HG02623 (cell line): ENCODE measurements at regions not wholly inside any gene's neighbourhood (a gene's known extent, or its start where the extent isn't known, plus 50 kb on each side); places are given as distances from the start of the nearest gene placed in this dataset.

ENCODE experiments used
- ATAC-seq: cut with Tn5 transposase; IDR thresholded peaks from one replicate; pipeline ENCODE4 v1.9.1; 2021; ENCODE audit warnings: moderate library complexity; ENCODE audit not compliant: unreplicated experiment

GRCh38 chr10:78894841-78895195, 173.9 kb upstream of the ZMIZ1 start:
- no peak for ATAC-seq

DNA sequence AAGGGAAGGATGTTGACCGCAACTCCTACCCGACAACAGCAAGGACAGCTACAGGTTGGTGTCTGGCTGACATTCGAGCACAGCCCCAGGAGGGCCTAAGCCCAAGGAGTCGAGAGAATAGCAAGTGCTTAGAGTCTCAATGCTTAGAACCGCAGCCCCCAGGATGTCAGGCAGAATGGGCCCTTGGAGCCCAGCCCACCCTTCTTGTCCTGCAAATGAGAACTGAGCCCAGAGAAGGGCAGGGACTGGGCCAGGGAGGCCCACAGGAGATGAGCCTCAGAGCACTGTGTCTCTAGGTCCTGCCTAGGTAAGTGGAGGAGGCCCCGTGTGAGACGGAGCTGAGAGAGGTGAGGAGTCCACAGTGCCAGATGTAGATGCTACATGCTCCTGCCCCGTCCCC, 173.3 kb upstream of the ZMIZ1 start:
- ATAC-seq = no peak

DNA sequence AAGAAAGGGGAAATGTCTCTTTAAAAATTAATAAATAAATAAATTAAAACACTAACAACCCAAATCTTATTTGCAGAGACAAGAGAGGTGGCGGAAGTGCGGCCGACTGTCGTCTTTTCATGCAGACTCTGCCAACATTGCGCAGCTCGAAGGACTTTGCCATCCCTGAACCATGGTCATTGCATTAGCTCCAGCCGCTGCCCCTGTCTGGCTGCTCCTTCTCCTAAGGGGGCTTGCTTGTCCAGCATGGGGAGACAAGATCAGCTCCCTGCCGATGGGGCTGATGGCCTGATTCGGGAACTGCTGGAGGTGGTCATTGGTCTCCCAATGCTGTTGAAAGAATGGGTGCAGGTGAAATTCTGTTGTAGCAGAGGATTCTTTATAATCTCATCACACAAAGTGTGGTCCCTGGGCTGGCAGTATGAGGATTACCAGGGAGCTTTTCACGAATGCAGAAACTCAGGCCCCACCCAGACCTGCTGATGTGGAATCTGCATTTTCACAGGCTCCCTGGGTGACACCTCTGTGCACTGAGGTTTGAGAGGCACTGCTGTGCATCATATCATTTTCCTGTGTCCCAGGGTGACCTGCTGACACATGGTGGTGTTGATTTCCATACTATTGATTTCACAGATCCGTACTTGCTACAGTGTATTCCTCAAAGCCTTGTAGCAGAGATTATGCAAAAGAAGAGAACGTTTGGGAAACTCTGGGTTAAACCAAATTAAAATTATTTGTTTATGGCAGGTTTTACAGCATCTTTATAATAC, 172.4 kb upstream of the ZMIZ1 start:
- no peak for ATAC-seq

DNA sequence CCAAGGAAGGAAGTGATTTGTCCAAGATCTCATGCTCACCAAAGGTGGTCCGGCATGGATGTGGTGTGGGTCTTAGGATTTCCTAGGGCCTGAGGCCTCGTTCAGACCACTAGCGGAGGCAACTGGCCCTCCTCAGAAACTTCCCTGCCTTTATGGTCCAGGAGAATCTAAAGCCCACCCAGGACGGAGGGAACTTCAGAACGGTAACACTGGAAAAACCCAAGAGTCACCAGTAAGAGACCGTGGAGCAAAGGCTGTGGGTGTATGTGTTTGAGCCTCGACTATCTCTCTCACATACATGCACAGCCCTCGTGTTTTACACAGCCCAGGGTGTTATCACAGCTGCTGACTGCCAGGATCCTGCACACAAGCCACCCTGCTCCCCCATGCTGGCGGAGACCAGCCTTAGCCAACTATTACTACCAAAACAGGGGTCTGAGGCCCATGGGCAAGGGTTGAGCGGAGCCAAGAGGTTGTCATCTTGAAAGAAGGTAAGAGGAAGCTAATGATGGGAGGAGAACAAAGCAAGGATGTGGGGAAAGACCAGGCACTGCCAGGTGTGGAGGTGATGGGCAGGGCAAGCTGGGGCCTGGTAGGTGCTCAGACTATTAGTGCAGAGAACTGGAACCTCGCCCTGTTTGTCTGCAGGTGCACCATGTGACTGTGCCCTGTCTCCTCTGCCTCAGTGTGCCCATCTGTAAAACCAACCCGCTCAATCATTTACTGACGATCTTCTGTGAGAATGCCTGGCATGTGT, 170.2 kb upstream of the ZMIZ1 start:
- no peak for ATAC-seq

GRCh38 chr10:78899098-78899754, 169.5 kb upstream of the ZMIZ1 start:
- no peak for ATAC-seq

- ATAC-seq = no peak
Measured at GRCh38 chr10:78899996-78900714, 168.6 kb upstream of the ZMIZ1 start.

GRCh38 chr10:78900715-78901430, 167.9 kb upstream of the ZMIZ1 start:
- no peak for ATAC-seq

DNA sequence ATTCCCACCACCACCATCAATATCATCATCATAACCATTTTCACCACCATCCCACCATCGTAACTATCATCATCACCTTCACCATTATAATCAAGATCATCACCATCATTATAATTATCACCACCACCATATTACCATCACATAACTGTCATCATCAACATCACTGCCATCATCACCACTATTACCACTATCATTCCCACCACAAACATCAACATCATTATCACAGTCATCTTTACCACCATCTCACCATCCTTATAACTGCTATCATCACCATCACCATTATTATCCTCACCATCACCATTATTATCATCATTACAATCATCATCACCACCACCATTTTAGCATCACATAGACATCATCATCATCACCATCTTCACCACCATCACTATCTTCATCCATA, 167.1 kb upstream of the ZMIZ1 start:
- no peak for ATAC-seq

GRCh38 chr10:78902815-78903214, 166.0 kb upstream of the ZMIZ1 start:
- ATAC-seq = no peak

- no peak for ATAC-seq
Measured at GRCh38 chr10:78903341-78903940, 165.3 kb upstream of the ZMIZ1 start.

GRCh38 chr10:78904196-78904595, 164.6 kb upstream of the ZMIZ1 start:
- no peak for ATAC-seq

GRCh38 chr10:78905015-78905956, 163.5 kb upstream of the ZMIZ1 start:
- ATAC-seq = no peak

GRCh38 chr10:78905957-78906308, 162.8 kb upstream of the ZMIZ1 start:
- ATAC-seq = no peak

- no peak for ATAC-seq
Measured at GRCh38 chr10:78906734-78907390, 161.9 kb upstream of the ZMIZ1 start.

DNA sequence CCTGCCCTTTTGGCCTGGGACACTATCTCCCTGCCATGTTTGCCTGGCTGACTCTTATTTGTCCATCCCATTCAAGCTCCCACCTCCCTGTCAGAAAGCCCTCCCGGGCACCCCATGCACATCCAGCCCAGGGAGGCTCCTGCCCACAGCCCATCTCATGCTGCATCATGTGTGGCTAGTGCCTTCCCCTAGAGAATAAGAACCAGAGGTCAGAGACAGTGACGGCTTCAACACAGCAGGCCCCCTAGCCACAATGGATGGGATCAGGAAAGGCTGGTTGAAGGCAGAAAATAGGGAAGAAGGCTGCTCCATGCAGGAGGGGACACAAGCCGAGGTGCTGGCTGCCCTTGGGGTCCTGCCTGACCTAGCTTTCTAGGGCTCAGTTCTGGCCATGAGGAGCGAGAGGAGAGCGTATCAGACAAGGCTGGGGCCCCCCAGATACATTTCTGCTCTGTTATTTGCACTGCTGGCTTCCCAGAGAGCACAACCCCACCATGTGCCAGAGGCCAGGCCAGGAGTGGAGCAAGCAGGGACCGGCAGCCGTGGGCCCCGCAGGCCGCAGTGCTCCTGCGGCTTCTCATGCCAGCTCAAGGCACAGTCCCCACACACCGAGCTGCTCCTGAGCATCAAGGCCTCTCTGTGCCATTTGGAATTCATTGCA, 161.1 kb upstream of the ZMIZ1 start:
- no peak for ATAC-seq

DNA sequence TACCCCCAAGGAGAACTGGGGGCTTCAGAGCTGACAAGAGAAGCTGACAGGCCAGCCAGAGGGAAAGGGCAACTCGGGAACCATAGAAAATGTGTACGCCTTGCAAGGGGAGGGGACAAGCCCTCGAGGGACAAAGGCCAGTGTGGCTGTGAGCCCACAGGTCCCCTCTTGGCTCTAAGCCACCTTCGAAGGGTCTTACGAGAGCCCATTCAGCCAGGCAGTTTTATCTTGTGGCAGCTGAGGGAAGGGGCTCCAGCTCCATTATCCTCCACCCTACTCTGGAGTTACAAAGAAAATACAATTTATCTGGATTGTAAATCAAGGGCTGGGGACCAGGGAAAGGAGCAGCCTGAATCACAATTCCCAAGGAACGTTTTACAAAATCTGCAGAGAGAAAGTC, 159.5 kb upstream of the ZMIZ1 start:
- ATAC-seq = no peak

GRCh38 chr10:78910021-78910420, 158.7 kb upstream of the ZMIZ1 start:
- no peak for ATAC-seq

DNA sequence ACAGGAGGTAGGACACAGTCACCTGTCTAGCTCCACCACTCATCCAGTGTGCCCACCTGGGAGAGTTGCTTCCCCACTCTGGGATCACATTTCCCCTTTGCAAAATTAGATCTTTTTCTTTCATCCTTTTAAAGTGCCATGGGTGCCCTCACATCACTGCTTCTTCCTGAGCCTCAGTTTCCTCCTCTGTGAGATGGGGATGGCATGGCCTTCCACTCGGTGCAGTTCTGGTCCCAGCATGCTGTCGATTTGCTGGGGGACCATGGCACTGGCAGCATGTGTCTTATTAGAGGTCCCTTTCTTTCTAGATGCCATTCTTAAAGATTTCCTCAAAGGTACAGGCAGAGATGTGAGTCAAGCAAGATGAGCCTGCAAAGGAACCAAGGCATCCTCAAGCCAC, 158.3 kb upstream of the ZMIZ1 start:
- no peak for ATAC-seq
